BLaER1 treated with 17β-estradiol and CSF1 and Interleukin-3, amounts not matched to agents 10 nM and 100 nM (cell line): ENCODE measurements at regions not wholly inside any gene's neighbourhood (a gene's known extent, or its start where the extent isn't known, plus 50 kb on each side); places are given as distances from the start of the nearest gene placed in this dataset.

Experiments
- H3K27ac ChIP-seq, 11 experiments: shearing (Covaris generic); formaldehyde crosslinking; 2 replicates each; pipeline ENCODE4 v1.8.1; 2022
- H3K27me3 ChIP-seq, 11 experiments: shearing (Covaris generic); formaldehyde crosslinking; 2 replicates each; pipeline ENCODE4 v1.8.1; 2022
- H3K36me3 ChIP-seq, 11 experiments: shearing (Covaris generic); formaldehyde crosslinking; 2 replicates each; pipeline ENCODE4 v1.8.1; 2022
- H3K4me1 ChIP-seq, 10 experiments: shearing (Covaris generic); formaldehyde crosslinking; 2 replicates each; pipeline ENCODE4 v1.8.1; 2022
- H3K4me2 ChIP-seq, 11 experiments: shearing (Covaris generic); formaldehyde crosslinking; 2 replicates each; pipeline ENCODE4 v1.8.1; 2022
- H3K4me3 ChIP-seq, 10 experiments: shearing (Covaris generic); formaldehyde crosslinking; 2 replicates each; pipeline ENCODE4 v1.8.1; 2022
- H3K9ac ChIP-seq, 11 experiments: shearing (Covaris generic); formaldehyde crosslinking; 2 replicates each; pipeline ENCODE4 v1.8.1; 2022
- H3K9me3 ChIP-seq, 11 experiments: shearing (Covaris generic); formaldehyde crosslinking; replicated peaks in 1 of 11; 2 replicates each; pipeline ENCODE4 v1.8.1; 2022
- H4K20me1 ChIP-seq, 11 experiments: shearing (Covaris generic); formaldehyde crosslinking; 2 replicates each; pipeline ENCODE4 v1.8.1; 2022
- Cebpa-rat ChIP-seq, 11 experiments: shearing (Covaris generic); IDR thresholded peaks; 2 replicates each; pipeline ENCODE4 v1.8.1; 2022

DNA sequence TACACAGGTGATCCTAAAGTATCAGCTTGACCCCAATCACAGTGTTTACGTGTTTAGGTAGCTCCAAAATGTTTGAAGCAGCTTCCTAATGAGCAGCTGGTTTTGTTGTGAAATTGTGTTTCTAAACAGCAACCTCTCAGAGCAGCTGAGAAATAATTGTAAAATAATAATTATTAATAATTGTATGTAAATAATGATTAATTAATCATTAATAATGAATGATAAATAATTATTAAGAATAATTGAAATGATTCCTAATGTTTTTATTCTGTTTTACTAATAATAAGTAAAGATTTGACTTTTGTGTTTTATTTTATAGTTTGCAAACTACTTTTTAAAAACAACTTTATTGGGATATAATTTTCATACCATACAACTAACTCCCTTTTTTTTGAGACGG lies 182.2 kb downstream of the URB2 start:
- peaks cover 48 to 66% (median 59%) of the 10 kb centered on the region in 11 experiments for H3K9me3 ChIP-seq
- no peaks in the 10 kb centered on the region; a peak in 2 of 22 replicates for H3K36me3 ChIP-seq
- no peak overlapping the region for H3K27ac ChIP-seq
- no peak overlapping the region for H3K4me3 ChIP-seq
- TF ChIP-seq Cebpa-rat (IDR thresholded peaks at IDR 0.05): no peak
- H3K27me3 ChIP-seq: no peaks in the 10 kb centered on the region
- H3K9ac ChIP-seq: no peak overlapping the region
- no peaks in the 10 kb centered on the region for H3K4me1 ChIP-seq
- no peaks in the 10 kb centered on the region for H4K20me1 ChIP-seq
- no peak overlapping the region for H3K4me2 ChIP-seq

DNA sequence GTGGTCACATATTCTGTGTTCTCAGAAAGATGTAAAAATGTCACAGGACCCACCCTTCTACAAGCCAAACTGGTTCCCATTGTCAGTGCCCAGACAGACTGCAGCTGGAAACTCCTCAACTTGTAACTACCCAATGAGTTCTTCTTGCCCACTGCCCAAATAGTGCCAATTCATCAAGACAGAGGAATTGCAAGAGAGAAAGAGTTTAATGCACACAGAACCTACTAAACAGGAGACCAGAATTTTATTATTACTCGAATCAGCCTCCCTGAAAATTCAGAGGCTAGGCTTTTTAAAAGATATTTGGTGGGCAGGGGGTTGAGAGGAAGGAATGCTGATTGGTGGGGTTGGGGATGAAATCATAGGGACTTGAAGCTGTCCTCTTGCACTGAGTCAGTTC lies 184.1 kb downstream of the URB2 start:
- Histone ChIP-seq H3K9ac (no peak overlapping the region), H3K27ac (no peak overlapping the region), H4K20me1 (no peaks in the 10 kb centered on the region), H3K9me3 (peaks cover 29 to 47% (median 40%) of the 10 kb centered on the region in 11 experiments), H3K36me3 (no peaks in the 10 kb centered on the region; a peak in 1 of 22 replicates), H3K27me3 (no peaks in the 10 kb centered on the region), H3K4me1 (no peaks in the 10 kb centered on the region), H3K4me3 (no peak overlapping the region), H3K4me2 (no peak overlapping the region)
- TF ChIP-seq Cebpa-rat (IDR thresholded peaks at IDR 0.05): no peak

- H3K4me1 ChIP-seq: no peaks in the 10 kb centered on the region
- H3K9me3 ChIP-seq: peaks cover 21 to 39% (median 32%) of the 10 kb centered on the region in 11 experiments
- H3K27me3 ChIP-seq: no peaks in the 10 kb centered on the region
- no peak for TF ChIP-seq Cebpa-rat (IDR thresholded peaks at IDR 0.05)
- H3K4me3 ChIP-seq: no peak overlapping the region
- H3K27ac ChIP-seq: no peak overlapping the region
- H4K20me1 ChIP-seq: no peaks in the 10 kb centered on the region
- no peak overlapping the region for H3K4me2 ChIP-seq
- no peak overlapping the region for H3K9ac ChIP-seq
- no peaks in the 10 kb centered on the region; a peak in 1 of 22 replicates for H3K36me3 ChIP-seq
These were observed 184.9 kb downstream of the URB2 start for GRCh38 chr1:229810961-229811360.

DNA sequence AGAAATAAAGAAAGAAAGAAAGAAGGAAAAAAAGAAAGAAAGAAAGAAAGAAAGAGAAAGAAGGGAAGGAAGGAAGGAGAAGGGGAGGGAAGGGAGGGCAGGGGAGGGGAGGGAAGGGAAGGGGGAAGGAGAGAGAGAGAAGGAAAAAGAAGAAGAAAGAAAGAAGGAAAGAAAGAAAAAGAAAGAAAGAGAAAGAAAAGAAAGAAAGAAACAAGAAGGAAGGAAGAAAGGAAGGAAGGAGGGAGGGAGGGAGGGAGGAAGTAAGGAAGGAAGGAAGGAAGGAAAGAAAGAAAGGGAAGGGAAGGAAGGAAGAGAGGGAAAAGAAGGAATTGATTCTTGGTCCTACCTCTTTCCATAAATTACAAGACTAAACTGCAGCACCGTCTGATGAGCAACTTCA lies 186.1 kb downstream of the URB2 start:
- Histone ChIP-seq H4K20me1 (no peaks in the 10 kb centered on the region), H3K4me1 (no peaks in the 10 kb centered on the region), H3K36me3 (no peaks in the 10 kb centered on the region; a peak in 1 of 22 replicates), H3K27ac (no peak overlapping the region), H3K9me3 (peaks cover 17 to 32% (median 25%) of the 10 kb centered on the region in 11 experiments), H3K4me2 (no peak overlapping the region), H3K4me3 (no peak overlapping the region), H3K9ac (no peak overlapping the region), H3K27me3 (no peaks in the 10 kb centered on the region)
- no peak for TF ChIP-seq Cebpa-rat (IDR thresholded peaks at IDR 0.05)

GRCh38 chr1:229812693-229813092 lies 186.6 kb downstream of the URB2 start:
- Histone ChIP-seq H4K20me1 (no peaks in the 10 kb centered on the region), H3K27me3 (no peaks in the 10 kb centered on the region), H3K27ac (no peak overlapping the region), H3K9me3 (peaks cover 17 to 32% (median 25%) of the 10 kb centered on the region in 11 experiments), H3K4me3 (no peak overlapping the region), H3K4me2 (no peak overlapping the region), H3K9ac (no peak overlapping the region), H3K36me3 (no peaks in the 10 kb centered on the region; a peak in 1 of 22 replicates), H3K4me1 (no peaks in the 10 kb centered on the region)
- no peak for TF ChIP-seq Cebpa-rat (IDR thresholded peaks at IDR 0.05)

GRCh38 chr1:229815076-229815475 lies 189.0 kb downstream of the URB2 start:
- Histone ChIP-seq H3K4me3 (no peak overlapping the region), H3K9me3 (peaks cover 24 to 35% (median 27%) of the 10 kb centered on the region in 11 experiments), H4K20me1 (no peaks in the 10 kb centered on the region), H3K9ac (no peak overlapping the region), H3K36me3 (no peaks in the 10 kb centered on the region; a peak in 1 of 22 replicates), H3K27me3 (no peaks in the 10 kb centered on the region), H3K27ac (no peak overlapping the region), H3K4me1 (no peaks in the 10 kb centered on the region), H3K4me2 (no peak overlapping the region)
- no peak for TF ChIP-seq Cebpa-rat (IDR thresholded peaks at IDR 0.05)

- H3K27ac ChIP-seq: no peak overlapping the region
- no peak overlapping the region for H3K4me3 ChIP-seq
- no peak for TF ChIP-seq Cebpa-rat (IDR thresholded peaks at IDR 0.05)
- no peaks in the 10 kb centered on the region for H4K20me1 ChIP-seq
- no peak overlapping the region for H3K4me2 ChIP-seq
- no peak overlapping the region for H3K9ac ChIP-seq
- H3K9me3 ChIP-seq: peaks cover 16 to 26% (median 18%) of the 10 kb centered on the region in 11 experiments
- H3K36me3 ChIP-seq: no peaks in the 10 kb centered on the region
- H3K27me3 ChIP-seq: no peaks in the 10 kb centered on the region
- no peaks in the 10 kb centered on the region for H3K4me1 ChIP-seq
These were observed 189.9 kb downstream of the URB2 start for GRCh38 chr1:229815961-229816360.

- Histone ChIP-seq H3K9ac (no peak overlapping the region), H3K27me3 (no peaks in the 10 kb centered on the region), H4K20me1 (no peaks in the 10 kb centered on the region), H3K36me3 (no peaks in the 10 kb centered on the region), H3K9me3 (peaks cover 13 to 20% (median 16%) of the 10 kb centered on the region in 11 experiments), H3K4me1 (no peaks in the 10 kb centered on the region), H3K4me2 (no peak overlapping the region), H3K27ac (no peak overlapping the region), H3K4me3 (no peak overlapping the region)
- no peak for TF ChIP-seq Cebpa-rat (IDR thresholded peaks at IDR 0.05)
These were observed 191.9 kb downstream of the URB2 start for GRCh38 chr1:229817936-229818335.

GRCh38 chr1:229819091-229819490 lies 193.0 kb downstream of the URB2 start:
- H3K27me3 ChIP-seq: no peaks in the 10 kb centered on the region
- H3K9ac ChIP-seq: no peak overlapping the region
- no peaks in the 10 kb centered on the region for H4K20me1 ChIP-seq
- no peak overlapping the region for H3K4me2 ChIP-seq
- no peak overlapping the region for H3K27ac ChIP-seq
- no peaks in the 10 kb centered on the region for H3K4me1 ChIP-seq
- H3K36me3 ChIP-seq: no peaks in the 10 kb centered on the region
- TF ChIP-seq Cebpa-rat (IDR thresholded peaks at IDR 0.05): no peak
- no peak overlapping the region for H3K4me3 ChIP-seq
- peaks cover 13 to 20% (median 16%) of the 10 kb centered on the region in 11 experiments for H3K9me3 ChIP-seq

GRCh38 chr1:229822026-229822425 lies 196.0 kb downstream of the URB2 start:
- Histone ChIP-seq H3K27me3 (no peaks in the 10 kb centered on the region), H3K9ac (no peak overlapping the region), H3K4me1 (no peaks in the 10 kb centered on the region), H4K20me1 (no peaks in the 10 kb centered on the region), H3K4me2 (no peak overlapping the region), H3K9me3 (peaks cover 14 to 28% (median 22%) of the 10 kb centered on the region in 11 experiments), H3K4me3 (no peak overlapping the region), H3K36me3 (no peaks in the 10 kb centered on the region), H3K27ac (no peak overlapping the region)
- TF ChIP-seq Cebpa-rat (IDR thresholded peaks at IDR 0.05): no peak
